ENCODE measurements at regions not wholly inside any gene's neighbourhood (a gene's known extent, or its start where the extent isn't known, plus 50 kb on each side); places are given as distances from the start of the nearest gene placed in this dataset.

DNA sequence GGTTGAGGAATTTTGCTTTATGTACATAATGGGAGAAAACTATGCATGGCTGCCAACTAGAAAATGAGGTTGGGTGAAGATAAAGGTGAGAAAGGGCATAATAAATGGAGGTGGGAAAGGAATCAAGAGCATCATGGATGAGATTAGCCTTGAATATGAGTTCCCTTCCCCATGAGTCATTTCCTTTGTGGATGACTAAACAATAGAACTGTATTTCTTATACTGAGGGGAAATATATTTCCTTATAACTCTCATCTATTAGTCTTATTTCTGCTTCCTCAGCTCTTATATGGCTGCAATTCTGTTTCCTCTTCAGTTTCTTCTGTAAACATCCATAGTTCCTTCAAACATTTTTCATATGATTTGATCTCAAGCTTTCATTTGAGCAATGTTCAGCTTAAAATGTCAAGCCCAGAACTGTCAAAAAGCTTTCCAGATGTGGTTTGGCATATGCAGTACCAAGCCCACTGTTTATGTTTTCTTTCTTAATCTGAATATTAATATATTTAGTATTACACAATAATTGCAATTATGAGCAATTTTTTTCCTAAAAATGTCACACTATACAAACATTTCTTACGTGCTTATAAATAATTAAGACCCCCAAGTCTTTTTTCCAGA is 100.7 kb upstream of the GRPR start:
- TF ChIP-seq, protein P1, sequence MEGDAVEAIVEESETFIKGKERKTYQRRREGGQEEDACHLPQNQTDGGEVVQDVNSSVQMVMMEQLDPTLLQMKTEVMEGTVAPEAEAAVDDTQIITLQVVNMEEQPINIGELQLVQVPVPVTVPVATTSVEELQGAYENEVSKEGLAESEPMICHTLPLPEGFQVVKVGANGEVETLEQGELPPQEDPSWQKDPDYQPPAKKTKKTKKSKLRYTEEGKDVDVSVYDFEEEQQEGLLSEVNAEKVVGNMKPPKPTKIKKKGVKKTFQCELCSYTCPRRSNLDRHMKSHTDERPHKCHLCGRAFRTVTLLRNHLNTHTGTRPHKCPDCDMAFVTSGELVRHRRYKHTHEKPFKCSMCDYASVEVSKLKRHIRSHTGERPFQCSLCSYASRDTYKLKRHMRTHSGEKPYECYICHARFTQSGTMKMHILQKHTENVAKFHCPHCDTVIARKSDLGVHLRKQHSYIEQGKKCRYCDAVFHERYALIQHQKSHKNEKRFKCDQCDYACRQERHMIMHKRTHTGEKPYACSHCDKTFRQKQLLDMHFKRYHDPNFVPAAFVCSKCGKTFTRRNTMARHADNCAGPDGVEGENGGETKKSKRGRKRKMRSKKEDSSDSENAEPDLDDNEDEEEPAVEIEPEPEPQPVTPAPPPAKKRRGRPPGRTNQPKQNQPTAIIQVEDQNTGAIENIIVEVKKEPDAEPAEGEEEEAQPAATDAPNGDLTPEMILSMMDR (IDR thresholded peaks at IDR 0.05): no peak
- no peak for TF ChIP-seq POLR2A (IDR thresholded peaks at IDR 0.05)
